GM12874 (cell line): ENCODE measurements at regions not wholly inside any gene's neighbourhood (a gene's known extent, or its start where the extent isn't known, plus 50 kb on each side); places are given as distances from the start of the nearest gene placed in this dataset.

Source experiments
- TF ChIP-seq, protein P1 (sequence below): IDR thresholded peaks from 2 replicates; pipeline ENCODE4 v1.5.1; 2011; ENCODE audit warnings: low read depth, mild to moderate bottlenecking, control low read depth, low read length, moderate library complexity; ENCODE audit not compliant: insufficient read depth

GRCh38 chr18:66937546-66937945 is 333.7 kb upstream of the CDH19 start:
- TF ChIP-seq, protein P1, sequence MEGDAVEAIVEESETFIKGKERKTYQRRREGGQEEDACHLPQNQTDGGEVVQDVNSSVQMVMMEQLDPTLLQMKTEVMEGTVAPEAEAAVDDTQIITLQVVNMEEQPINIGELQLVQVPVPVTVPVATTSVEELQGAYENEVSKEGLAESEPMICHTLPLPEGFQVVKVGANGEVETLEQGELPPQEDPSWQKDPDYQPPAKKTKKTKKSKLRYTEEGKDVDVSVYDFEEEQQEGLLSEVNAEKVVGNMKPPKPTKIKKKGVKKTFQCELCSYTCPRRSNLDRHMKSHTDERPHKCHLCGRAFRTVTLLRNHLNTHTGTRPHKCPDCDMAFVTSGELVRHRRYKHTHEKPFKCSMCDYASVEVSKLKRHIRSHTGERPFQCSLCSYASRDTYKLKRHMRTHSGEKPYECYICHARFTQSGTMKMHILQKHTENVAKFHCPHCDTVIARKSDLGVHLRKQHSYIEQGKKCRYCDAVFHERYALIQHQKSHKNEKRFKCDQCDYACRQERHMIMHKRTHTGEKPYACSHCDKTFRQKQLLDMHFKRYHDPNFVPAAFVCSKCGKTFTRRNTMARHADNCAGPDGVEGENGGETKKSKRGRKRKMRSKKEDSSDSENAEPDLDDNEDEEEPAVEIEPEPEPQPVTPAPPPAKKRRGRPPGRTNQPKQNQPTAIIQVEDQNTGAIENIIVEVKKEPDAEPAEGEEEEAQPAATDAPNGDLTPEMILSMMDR: no peak

DNA sequence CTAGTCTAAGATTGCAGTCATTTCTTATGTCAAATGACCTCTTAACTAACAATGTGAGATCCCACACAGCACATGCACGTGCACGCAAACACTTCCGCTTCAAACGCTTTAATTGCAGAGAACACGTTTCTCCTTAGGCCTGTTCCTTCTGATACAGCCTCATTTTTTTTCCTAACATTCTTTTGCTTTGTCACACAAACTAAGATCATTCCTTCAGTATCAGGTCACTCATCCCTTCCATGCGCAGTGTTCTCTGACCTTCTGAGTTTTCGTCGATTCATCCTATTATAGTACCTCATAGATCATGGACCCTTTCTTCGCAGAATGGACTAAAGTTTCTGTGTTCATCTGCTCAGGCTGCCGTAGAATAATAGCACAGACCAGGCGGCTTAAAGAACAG is 327.1 kb upstream of the CDH19 start:
- TF ChIP-seq, protein P1: no peak

DNA sequence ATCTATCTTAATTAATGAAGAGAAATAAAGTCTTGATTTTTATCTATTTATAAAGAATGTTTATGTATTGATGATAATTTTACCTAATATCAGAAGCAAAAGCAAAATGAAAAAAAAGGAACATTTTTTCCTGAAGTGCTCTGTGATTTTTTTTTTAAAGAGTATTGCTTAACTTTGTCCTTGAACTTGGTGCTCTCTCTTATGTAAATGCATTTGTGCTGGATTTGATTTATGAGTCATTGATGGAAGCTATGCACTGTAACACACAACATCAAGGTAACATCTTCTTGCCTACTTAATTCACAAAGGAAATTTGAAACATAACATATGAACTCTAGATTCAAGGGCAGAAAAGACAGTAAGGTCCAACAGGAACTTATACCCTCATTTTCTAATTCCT is 312.9 kb upstream of the CDH19 start:
- TF ChIP-seq, protein P1: no peak

- TF ChIP-seq, protein P1: no peak
Measured at GRCh38 chr18:66900837-66901236, 296.9 kb upstream of the CDH19 start.

DNA sequence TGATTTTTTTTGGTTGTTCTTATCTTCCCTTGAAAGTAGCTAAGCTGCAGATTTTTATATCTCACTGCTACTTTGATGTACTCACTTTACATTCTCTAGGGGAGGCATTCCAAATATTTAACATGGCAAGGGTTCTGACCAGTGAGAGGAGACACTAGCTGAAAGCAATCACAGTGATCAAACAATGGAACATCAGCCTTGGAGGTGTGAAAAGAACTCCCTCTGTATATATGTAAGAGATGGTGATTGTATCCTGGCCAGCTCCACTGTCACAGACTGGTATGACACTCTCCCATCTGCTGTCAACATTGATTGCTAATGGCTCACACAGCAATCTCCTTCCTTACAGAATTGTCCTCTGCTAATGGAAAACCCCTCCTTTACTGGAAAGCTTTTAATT is 291.7 kb upstream of the CDH19 start:
- TF ChIP-seq, protein P1: no peak

GRCh38 chr18:66894851-66895250 is 291.0 kb upstream of the CDH19 start:
- TF ChIP-seq, protein P1: no peak

GRCh38 chr18:66874812-66875474 is 271.1 kb upstream of the CDH19 start:
- TF ChIP-seq, protein P1: no peak
